Neural crest cell (in vitro differentiated cells): ENCODE measurements at regions not wholly inside any gene's neighbourhood (a gene's known extent, or its start where the extent isn't known, plus 50 kb on each side); places are given as distances from the start of the nearest gene placed in this dataset.

Experiments
- DNase-seq: peaks from one replicate; pipeline ENCODE4 v3.0.0; 2021; ENCODE audit warnings: low read depth, mixed read lengths, low spot score
- H3K27ac Mint-ChIP-seq: one replicate; pipeline ENCODE4 v1.8.0; 2021; ENCODE audit warnings: mild to moderate bottlenecking, mixed read lengths; ENCODE audit not compliant: unreplicated experiment
- H3K27me3 Mint-ChIP-seq: 2 replicates; pipeline ENCODE4 v1.8.0; 2021; ENCODE audit warnings: low read depth, mild to moderate bottlenecking, mixed read lengths
- H3K36me3 Mint-ChIP-seq: 2 replicates; pipeline ENCODE4 v1.8.0; 2021; ENCODE audit warnings: low read depth, mild to moderate bottlenecking, mixed read lengths
- H3K4me1 Mint-ChIP-seq: 2 replicates; pipeline ENCODE4 v1.8.0; 2021; ENCODE audit warnings: mixed read lengths
- H3K4me3 Mint-ChIP-seq: one replicate; pipeline ENCODE4 v1.8.0; 2021; ENCODE audit warnings: mild to moderate bottlenecking, mixed read lengths
- H3K9me3 Mint-ChIP-seq: 2 replicates; pipeline ENCODE4 v1.8.0; 2021; ENCODE audit warnings: mixed read lengths
- TF ChIP-seq, protein P1 (sequence below): fragments of 200-600 bp; sonication (generic); conservative IDR thresholded peaks from 2 replicates; pipeline ENCODE4 v1.5.0; 2021; ENCODE audit warnings: antibody characterized with exemption, mild to moderate bottlenecking

DNA sequence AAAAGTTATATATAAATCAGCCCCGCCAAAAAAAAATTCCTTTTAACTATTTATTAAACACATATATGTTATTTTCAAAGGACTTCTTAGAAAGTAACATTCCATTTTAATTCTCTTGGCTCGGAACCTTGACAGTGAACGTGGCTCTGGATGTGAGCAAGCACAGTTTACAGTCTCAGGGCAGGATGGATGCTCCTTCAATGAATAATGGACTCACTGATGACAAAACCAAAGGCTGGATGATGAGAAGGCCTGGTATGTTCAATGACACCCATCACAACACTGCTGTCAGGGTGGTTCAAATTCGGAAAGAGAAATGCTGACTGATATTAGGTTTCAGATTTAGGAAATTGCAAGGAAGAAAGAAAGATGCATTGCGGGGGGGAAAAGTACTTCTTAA is 148.8 kb downstream of the SIPA1L2 start:
- H3K4me1 Mint-ChIP-seq, result peaks cover 24% of the 10 kb centered on the region
- no peaks in the 10 kb centered on the region for H3K9me3 Mint-ChIP-seq
- TF ChIP-seq, protein P1, sequence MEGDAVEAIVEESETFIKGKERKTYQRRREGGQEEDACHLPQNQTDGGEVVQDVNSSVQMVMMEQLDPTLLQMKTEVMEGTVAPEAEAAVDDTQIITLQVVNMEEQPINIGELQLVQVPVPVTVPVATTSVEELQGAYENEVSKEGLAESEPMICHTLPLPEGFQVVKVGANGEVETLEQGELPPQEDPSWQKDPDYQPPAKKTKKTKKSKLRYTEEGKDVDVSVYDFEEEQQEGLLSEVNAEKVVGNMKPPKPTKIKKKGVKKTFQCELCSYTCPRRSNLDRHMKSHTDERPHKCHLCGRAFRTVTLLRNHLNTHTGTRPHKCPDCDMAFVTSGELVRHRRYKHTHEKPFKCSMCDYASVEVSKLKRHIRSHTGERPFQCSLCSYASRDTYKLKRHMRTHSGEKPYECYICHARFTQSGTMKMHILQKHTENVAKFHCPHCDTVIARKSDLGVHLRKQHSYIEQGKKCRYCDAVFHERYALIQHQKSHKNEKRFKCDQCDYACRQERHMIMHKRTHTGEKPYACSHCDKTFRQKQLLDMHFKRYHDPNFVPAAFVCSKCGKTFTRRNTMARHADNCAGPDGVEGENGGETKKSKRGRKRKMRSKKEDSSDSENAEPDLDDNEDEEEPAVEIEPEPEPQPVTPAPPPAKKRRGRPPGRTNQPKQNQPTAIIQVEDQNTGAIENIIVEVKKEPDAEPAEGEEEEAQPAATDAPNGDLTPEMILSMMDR, result no peak
- H3K27ac Mint-ChIP-seq, result no peak overlapping the region
- H3K27me3 Mint-ChIP-seq, result no peaks in the 10 kb centered on the region
- peaks cover 29% of the 10 kb centered on the region for H3K36me3 Mint-ChIP-seq
- H3K4me3 Mint-ChIP-seq, result no peak overlapping the region
- no peak for DNase-seq

DNA sequence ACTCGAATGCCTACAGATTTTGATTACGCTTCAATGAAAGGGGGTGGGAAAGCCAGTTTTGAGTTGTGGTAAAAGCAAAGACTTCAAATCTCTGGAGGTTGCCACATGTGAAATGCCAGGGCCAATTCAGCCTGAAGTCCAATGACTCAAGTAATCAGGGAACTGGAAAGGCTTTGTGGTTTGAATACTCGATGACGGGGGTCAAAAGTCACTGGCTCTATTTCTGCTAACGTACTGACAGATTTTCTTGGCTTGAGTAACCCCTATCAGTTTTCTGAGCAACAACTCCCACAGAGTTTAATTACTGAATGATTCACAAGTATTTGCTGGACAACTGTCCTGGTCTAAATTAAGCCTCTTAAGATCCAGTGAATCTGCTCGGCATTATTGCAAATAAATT is 152.2 kb downstream of the SIPA1L2 start:
- Mint-ChIP-seq H3K27me3 (no peaks in the 10 kb centered on the region), H3K9me3 (no peaks in the 10 kb centered on the region), H3K36me3 (peaks cover 24% of the 10 kb centered on the region), H3K4me1 (peaks cover 48% of the 10 kb centered on the region), H3K4me3 (no peak overlapping the region), H3K27ac (no peak overlapping the region)
- DNase-seq, result no peak
- TF ChIP-seq, protein P1, result no peak

DNA sequence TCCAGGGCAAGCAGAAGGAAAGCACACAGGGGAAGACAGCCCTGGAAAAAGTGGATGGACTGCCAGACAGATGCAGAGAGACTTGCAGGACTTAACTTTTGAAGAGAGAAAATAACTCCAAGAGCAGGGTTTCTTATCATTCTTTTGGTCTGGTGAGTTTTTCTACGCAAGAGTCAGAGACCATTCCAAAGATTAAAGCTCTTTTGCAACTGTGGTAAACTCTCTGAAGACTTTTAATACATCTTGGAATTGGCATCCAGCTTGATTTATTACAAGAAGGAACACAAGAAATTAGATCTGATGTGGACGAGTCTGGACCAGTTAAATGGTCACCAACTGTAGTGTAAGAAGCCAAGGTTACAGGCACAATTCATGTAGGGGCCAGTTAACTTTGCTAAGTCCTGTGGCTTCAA is 153.4 kb downstream of the SIPA1L2 start:
- H3K4me1 Mint-ChIP-seq, result peaks cover 58% of the 10 kb centered on the region
- TF ChIP-seq, protein P1, result no peak
- no peaks in the 10 kb centered on the region for H3K9me3 Mint-ChIP-seq
- H3K4me3 Mint-ChIP-seq, result no peak overlapping the region
- peaks cover 25% of the 10 kb centered on the region for H3K36me3 Mint-ChIP-seq
- no peaks in the 10 kb centered on the region for H3K27me3 Mint-ChIP-seq
- H3K27ac Mint-ChIP-seq, result no peak overlapping the region
- no peak for DNase-seq

DNA sequence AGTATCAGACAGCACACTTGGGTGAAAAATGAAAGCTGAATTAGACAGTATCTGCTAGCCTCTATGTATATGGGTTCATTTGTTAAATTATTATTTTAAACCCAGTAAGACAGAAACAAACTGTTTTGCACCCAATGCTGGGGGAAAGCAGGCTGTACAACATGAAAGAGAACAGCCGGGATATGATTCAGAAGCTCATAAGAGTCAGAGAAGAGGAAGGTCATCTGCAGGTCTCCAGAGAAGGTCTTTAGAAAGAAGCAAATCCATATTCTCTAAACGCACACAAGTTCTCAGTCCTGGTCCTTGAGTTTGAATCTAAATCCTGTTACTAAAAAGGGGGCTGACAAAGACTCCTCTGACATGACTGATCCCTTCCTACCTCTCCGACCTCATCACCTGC is 155.1 kb downstream of the SIPA1L2 start:
- H3K36me3 Mint-ChIP-seq, result peaks cover 24% of the 10 kb centered on the region
- DNase-seq, result no peak
- no peak overlapping the region for H3K4me3 Mint-ChIP-seq
- no peaks in the 10 kb centered on the region for H3K9me3 Mint-ChIP-seq
- no peak overlapping the region for H3K27ac Mint-ChIP-seq
- H3K27me3 Mint-ChIP-seq, result no peaks in the 10 kb centered on the region
- H3K4me1 Mint-ChIP-seq, result peaks cover 64% of the 10 kb centered on the region
- TF ChIP-seq, protein P1, result no peak

DNA sequence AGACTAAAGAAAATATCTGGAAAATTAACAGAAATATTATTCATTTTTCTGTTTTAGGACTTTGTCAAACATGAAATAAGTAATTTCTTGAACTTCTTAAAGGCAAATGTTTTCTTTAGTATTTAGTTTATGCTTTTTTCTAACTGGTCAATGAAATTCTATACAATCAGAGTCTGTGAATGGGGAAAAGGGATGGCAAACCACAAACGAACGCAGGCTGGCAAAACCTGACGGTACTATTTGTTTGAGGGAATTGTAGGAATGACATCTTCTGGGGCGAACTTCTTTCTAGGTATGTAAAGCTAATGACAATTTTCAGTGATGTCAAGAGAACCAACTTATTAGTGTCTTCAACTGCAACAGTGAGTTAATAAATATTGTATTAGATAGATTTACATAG is 156.0 kb downstream of the SIPA1L2 start:
- TF ChIP-seq, protein P1, result no peak
- Mint-ChIP-seq H3K36me3 (peaks cover 17% of the 10 kb centered on the region), H3K4me1 (peaks cover 60% of the 10 kb centered on the region), H3K27ac (no peak overlapping the region), H3K4me3 (no peak overlapping the region), H3K9me3 (no peaks in the 10 kb centered on the region), H3K27me3 (no peaks in the 10 kb centered on the region)
- DNase-seq, result no peak

DNA sequence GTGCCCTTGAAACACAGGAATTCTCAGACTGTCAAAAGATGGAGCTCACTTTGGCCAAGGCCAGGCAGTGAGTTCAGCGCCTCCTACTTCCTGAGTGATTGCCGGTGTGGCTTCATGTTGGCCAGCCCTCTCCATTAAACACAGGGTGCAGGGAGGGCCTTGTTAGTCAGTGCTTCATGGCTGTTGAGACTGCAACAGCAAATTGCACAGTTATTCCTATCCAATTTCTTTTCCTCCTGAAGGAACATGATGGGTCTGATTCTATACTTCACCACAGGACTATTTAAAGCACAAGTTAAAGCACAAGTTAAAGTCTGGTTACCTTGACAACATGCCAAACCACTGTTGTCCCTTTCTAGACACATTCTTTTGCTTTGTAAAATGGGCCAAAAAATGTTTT is 156.6 kb downstream of the SIPA1L2 start:
- H3K4me3 Mint-ChIP-seq, result no peak overlapping the region

More for the DNA sequence above, 156.6 kb downstream of the SIPA1L2 start:
- peaks cover 17% of the 10 kb centered on the region for H3K36me3 Mint-ChIP-seq
- no peaks in the 10 kb centered on the region for H3K27me3 Mint-ChIP-seq
- H3K9me3 Mint-ChIP-seq, result no peaks in the 10 kb centered on the region
- peak overlapping the region; percentile 53 for H3K27ac Mint-ChIP-seq
- DNase-seq, result no peak
- TF ChIP-seq, protein P1, result no peak
- H3K4me1 Mint-ChIP-seq, result peaks cover 56% of the 10 kb centered on the region
